Stimulated activated CD4-positive, alpha-beta T cell treated with anti-CD3 and anti-CD28 coated beads, Interleukin-15, amount 100 ng/mL, for 24 hours (primary cell): ENCODE measurements at regions not wholly inside any gene's neighbourhood (a gene's known extent, or its start where the extent isn't known, plus 50 kb on each side); places are given as distances from the start of the nearest gene placed in this dataset.

Source experiments
- DNase-seq: peaks from one replicate; pipeline ENCODE4 v3.0.0-alpha.2; 2020

DNA sequence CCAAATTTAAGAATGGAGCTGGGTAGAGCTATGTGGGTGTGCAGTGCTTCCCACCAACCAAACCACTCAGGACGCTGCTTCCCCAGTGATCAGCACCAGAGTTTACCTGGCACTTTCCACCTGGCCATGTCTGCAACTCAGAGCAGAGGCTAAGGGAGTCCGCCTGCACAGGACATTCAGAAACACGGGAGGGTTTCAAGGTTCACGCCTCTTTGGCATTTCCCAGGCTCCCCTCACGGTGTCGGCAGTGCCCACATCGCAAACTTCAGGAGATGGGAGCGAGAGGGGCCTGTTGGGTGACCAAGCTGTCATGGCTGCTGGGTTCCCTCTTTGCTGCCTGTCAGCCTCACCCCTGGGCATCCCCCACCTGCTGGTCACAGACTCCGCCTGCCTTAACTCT is 161.5 kb downstream of the NXNL2 start:
- DNase-seq, result no peak

DNA sequence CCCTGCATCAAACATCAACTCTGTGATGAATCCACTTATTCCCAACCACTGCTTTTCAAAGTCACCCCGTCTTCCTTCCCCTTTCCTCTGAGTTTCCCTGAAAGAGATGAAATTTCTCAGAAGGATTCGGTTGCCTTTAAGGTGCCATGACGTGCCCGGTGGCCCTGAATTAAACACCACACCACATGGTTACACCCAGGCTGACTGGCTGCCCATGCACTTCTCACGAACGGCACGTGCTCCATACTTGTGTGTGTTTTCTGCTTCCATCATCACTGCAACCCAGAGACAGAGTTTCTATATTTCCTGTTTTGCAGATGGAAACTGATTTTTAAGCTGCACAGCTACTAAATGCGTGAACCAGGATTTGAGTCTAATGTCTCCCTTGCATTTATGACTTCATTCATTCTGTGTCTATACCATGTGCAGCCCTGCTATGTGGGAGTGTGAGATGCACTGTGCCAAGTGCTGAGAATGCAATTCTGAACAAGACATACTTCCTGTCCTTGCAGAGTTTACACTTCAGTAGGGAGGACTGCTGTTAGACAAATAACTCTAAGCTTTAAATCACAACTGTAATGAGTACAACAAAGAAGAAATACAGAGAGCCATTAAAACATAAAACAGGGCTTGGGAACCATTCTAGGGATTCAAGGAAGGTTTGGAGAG is 162.9 kb downstream of the NXNL2 start:
- DNase-seq, result no peak

DNA sequence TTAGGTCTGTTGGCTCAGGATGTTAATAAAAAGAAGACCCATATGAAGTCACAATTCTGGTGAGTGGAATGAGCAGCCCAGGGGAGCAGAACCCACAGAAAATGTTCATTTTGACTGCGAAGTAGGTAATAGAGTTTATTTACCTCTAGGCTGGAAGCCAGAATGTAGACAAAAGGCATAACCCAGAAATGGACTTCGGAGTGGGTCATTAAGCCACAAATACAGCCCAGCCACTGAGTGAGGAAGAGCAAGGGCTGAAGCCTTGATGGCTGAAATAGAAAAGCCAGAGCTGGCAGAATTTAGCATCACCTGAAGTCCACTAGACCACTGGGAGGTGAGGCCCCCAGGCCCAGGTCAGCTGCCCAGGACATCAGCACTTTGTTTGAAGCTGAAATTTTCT is 168.0 kb downstream of the NXNL2 start:
- DNase-seq, result no peak

DNA sequence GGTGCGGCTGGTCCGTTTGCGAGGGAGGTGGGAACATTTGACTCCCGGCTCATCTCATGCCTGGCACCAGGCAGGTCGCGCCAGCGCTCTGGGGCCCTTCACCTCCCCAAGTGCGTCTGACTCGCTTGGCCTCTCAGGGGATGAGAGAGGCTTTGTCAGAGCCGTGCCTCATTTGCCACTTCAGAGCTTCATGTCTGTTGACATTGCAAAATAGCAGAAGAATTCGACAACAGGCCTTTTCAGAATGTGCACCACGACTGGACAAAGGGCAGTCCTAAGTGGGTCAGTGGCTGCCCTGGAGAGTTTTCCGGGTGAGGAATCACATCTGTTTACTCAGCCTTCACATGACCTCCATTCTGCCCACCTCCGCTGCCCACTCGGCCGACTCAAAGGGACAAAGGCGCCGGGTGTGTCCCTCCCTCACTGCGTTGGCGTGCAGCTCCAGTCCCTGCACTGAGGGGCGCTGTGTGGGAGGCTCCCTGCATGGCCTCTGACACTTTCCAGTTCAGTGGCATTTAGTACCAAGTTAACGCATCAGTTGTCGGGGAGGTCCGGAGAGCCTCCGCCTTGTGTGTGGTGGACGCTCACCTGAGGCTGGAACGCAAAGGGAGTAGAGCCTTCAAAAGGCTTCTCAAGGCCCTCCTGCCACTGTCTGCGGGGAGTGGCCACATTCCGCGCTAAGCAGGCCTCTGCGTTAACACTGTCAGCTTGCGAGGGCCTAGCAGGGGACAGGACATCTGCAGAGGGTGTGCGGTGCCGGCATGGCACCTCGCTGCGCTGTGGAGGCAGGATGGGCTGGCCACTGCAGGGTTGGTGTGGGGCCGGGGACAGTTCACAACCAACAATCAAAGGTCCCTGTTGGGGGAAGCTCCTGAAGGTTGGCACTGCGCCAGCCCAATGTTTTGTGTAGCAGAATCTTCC is 171.5 kb downstream of the NXNL2 start:
- no peak for DNase-seq

DNA sequence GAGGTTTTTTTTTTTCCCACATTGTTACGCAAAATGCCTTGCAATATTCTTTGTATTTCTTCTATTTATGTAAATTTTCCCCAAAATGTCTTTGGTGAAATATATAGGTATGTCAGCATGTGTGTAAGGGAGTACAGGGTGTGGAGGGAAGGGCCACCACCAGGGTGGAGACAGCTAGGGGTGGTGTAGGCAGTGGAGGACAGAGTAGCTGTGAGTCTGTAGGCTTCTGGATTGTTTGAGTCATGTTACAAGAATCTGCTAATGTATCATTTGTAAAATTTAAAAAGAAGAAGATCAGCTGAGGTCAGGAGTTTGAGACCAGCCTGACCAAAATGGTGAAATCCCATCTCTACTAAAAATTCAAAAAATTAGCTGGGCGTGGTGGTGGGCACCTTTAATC is 175.5 kb downstream of the NXNL2 start:
- DNase-seq, result no peak

DNA sequence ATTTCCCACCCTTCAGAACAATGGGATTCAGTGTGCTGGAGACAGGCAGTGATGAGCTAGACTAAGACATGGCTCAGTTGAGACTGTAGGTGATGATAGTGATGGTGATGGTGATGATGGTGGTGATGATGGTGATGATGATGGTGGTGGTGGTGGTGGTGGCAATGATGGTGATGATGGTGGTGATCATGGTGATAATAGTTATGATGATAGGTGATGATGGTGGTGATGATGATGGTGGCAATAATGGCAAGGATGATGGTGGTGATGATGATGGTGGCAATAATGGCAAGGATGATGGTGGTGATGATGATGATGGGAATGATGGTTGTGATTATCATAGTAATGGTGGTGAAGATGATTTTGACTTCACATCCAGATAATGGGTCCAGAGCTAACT is 176.7 kb downstream of the NXNL2 start:
- DNase-seq, result no peak

DNA sequence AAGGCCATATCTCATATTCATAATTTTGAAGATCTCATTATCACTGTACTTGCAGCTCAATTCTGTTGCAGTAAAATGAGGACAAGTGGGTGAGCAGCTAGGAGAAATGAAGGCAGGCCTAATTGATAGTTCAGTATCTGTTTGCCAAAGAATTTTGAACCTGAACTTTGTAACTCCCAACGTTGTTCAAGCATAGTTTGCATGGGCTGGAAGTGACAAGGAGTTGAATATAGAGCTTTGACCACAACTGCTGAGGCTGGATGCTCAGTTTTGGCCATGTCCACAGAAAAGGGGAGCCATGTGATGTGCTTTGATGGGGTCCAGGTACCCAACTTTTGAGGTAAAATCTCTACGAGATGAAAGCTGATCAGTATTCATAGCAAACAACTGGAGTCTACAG is 177.5 kb downstream of the NXNL2 start:
- no peak for DNase-seq

DNA sequence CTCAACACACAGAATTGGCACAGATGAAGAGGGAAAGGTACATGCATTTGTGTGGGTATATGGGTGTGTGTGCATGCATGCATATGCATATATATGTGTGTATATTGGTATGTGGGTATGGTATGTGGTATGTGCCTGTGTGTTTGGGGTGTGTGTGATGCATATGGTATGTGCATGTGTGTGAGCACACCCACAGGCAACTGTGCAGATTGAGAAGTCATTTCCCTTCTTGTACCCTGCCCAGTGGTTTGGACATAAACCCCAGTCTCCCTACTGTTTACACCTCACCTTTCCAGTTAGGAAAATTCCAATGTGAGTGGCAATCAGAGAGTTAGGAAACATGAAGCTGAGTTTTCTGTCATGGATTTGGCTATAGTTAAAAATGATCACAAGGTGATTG is 178.0 kb downstream of the NXNL2 start:
- no peak for DNase-seq

DNA sequence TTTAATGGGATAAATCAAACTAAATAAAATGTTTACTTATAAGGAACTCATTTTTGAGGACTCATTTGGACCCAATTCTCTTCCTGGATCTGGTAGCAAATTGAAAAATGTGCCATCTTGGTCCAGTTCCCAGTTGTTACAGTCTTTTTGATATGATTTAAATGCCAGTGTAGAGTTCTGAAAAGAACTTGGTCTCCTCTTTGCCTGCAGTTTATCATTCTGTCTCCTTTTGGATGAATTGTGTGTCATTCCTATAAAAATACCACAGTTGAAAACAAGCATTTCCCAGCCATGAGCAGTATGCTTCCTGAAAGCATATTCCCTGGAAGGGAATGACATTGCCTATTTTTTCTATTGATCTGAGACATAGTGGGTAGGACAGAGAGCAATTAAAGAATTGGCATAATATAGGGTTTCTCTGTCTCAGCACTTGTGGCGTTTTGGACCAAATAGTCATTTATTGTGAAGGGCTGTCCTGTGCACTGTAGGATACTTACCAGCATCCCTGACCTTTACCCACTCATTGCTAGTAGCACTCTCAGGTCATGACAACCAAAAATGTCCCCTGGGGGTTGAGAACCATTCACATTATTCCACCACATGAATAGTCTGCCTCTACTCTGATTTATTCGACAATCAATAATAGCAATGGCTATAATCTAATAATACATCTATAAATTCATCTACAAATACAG is 181.8 kb downstream of the NXNL2 start:
- DNase-seq, result no peak

DNA sequence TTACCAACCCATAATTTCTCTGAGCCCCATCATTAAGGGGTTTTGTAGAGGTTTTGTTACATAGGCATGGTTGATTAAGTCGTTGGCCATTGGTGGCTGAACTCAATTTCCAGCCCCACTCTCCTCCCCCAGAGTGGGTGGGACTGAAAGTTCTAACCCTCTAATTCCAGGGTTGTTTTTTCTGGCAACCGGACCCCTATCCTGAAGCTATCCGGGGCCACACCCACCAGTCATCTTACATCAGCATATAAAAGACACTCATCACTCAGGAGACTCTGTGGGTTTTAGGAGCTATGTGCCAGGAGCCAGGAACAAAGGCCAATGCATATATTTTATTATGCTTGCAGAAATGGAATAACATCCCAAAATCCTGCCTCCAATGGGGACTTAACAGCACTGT is 186.0 kb downstream of the NXNL2 start:
- no peak for DNase-seq

DNA sequence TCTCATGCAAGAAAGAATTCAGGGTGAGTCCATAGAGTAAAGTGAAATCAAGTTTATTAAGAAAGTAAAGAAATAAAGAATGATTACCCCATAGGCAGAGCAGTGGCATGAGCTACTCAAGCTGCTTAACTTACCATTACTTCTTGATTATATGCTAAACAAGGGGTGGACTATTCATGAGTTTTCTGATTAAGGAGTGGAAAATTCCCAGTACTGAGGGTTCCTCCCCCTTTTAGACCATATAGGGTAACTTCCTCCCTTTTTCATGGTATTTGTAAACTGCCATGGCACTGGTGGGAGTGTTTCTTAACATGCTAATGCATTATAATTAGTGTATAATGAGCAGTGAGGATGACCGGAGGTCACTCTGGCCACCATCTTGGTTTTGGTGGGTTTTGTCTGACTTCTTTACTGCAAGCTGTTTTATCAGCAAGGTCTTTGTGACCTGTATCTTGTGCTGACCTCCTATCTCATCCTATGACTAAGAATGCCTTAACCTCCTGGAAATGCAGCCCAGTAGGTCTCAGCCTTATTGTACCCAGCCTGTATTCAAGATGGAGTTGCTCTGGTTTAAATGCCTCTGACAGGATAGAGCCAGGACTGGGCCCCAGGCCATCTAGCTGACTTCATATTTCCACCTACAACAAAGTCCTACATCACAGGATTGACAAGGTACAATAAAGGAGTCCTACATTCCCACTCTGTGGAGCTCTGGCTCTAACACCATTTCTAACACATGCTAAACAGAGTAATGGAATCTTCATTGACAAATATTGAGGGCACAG is 186.7 kb downstream of the NXNL2 start:
- no peak for DNase-seq

DNA sequence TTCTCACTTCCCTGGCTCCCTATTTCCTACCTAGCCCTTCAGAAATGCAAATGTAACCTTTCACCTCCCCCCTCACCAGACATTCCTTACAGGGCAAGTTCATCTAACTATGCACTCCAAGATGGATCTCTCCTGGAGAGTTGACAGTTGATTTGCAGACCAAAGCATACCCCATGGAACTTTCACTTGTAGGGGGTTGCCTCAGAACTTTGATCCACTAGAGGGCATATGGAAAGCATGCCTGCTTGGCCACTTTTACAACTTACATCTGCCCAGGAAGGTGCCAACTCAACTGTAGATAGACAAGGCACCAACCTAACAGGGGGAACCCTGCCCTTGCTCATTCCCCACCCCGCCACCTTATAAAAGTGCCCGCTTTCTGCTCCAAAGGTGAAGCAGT is 187.8 kb downstream of the NXNL2 start:
- DNase-seq, result no peak

DNA sequence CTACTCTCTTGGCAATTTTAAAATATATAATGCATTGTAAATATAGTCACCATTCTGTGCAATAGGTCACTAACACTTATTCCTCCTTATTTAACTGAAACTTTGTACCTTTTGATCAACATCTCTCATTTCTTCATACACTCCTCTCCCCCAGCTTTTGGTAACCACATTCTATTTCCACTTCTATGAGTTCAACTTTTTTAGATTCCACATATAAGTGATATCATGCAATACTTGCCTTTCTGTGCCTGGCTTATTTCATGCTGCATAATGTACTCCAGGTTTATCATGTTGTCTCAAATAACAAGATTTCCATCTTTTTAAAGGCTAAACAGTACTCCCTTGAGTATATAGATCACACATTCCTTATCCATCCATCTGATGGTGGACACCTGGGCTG is 188.8 kb downstream of the NXNL2 start:
- no peak for DNase-seq

DNA sequence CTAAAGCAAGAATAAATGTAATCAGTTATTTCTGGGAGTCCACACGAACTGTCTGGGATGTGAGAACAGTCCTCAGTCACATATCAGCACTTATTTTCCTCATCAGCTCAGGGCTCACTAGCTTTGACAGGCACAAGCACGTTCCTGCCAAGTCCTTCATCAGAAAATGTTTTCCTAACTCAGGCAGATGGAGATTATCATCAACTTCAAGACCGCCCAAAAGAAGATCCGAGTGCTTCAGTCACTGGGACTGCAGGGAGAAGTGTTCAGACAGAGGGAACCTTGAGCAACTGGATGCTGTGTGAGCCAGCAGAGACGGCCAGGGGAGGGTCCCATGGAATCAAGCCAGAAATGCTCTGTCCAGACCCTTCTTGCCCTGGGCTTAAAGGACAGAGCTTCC is 189.4 kb downstream of the NXNL2 start:
- no peak for DNase-seq

DNA sequence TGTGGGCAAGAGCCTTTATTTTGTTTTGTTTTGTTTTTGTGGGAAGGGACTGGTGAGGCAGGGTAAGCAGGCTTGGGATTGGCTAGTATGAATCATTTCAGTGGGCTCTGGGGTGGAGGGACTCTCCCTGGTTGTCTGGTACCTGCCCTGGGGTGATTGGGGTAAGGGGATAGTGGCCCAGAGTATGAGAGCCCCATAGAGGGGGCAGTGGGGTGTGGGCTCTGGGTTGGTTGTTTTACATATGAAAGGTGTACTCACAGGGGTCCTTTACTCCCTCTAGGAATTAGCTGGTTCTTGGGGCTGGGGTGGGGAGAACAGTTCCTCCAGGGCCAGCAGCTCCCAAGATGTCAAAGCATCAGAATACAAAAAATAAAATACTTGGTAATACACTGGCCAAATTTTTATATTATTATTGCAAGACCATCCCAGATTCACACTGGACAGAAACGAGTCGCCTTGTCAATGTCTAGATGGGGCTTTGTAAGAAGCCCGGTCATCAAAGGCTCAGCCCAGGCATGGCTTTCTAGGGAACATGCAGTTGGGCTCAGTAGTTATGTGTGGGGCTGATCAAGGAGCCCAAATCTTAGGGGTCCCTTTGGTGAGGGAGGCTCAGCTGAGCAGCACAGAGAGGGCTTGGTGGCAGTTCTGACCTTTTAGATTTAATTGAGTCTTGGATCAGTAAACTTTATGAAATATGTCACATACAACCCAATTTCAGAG is 190.5 kb downstream of the NXNL2 start:
- no peak for DNase-seq

DNA sequence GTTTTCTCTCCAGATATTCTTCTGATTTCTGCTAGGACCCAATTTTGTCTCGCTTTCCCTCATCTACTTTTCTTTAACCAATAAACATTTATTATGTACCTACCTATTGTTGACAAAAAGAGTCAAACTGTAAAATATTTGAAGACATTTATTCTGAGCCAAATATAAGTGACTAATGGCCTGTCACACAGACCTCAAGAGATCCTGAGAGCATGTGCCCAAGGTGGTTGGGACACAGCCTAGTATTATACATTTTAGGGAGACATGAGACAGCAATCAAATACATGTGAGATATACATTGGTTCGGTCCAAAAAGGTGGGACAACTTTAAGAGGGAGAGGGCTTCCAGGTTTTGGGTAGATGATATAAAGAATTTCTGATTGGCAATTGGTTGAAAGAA is 191.8 kb downstream of the NXNL2 start:
- DNase-seq, result no peak

DNA sequence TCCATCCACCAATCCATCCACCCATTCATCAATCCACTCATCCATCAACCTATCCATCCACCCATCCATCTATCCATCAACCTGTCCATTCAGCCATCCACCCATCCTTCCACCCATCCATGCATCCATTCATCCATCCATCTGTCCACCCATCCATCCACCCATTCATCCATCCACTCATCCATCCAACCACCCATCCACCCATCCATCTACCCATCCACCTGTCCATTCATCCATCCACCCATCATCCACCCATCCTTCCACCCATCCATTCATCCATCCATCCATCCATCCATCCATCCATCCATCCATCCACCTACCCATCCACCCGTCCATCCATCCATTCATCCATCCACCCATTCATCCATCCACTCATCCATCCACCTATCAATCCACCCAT is 195.8 kb downstream of the NXNL2 start:
- DNase-seq, result no peak

DNA sequence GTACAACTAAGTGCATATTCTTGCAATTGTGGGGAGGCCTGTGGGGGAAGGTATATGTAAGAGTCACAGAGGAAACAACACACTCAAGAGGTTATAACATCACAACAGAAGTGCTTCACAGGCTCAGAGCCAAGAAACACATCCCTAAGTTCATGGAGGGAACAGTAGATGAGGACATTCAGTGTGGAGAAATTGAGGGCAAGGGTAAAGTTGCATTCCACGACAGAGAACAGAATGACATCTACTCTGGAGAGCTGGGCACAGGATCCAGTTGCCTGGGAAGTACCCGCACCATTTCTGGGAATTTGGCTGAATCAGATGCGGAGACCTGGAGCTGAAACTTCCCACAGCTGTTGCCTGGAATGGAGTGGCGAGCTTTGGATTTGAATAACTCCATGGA is 197.2 kb downstream of the NXNL2 start:
- no peak for DNase-seq

DNA sequence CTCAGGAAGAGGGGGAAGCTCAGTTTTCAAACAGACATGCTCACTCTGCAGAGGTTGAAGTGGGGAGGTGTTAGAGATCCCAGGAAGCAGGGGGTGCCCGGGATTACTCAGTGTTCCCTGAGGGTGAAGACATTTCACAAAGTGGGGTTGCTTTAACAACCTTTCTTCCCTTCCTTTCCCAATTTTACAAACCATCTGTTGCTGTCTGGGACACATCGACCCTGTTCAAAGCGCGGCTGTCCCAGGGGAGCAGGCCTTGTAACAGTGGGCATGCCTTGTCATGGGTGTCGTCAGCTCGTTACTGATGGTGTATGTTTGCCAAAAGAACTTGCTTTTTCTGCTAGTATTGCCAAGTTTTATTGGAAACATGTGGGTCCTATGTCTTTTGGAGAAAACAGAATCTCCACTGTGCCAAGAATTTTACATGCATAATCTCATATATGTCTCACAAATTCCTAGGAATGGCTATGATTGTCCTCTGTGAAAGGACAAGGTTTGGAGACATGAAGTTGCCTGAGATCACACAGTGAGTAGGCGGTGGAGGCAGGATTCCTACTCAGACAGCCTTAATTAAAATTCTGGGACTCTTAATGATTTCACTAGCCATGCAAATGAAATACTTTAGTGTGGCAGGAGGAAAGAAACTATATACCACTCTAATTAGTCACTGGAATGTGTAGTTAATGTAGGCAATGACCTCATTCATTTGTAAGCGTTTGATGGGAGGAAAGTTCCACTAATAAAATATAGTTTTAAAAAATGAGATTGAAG is 198.9 kb downstream of the NXNL2 start:
- DNase-seq, result no peak

DNA sequence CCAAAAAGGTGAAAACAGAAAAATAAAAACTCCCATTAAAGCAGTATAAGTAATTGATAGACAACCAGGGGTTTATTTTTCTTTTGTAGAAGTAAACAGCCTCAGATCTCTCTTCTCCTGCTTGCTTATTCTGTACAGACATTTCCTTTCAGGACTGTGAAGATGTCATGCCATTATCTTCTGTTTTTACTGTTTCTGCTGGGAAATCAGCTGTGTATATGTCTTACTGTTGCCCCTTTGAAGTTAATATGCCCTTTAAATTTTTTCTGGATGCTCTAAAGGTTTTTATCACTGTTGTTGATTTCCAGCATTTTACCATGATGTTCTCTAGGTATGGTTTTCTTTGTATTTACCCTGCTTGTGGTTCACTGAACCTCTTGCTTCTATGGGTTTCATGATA is 199.5 kb downstream of the NXNL2 start:
- DNase-seq, result no peak

DNA sequence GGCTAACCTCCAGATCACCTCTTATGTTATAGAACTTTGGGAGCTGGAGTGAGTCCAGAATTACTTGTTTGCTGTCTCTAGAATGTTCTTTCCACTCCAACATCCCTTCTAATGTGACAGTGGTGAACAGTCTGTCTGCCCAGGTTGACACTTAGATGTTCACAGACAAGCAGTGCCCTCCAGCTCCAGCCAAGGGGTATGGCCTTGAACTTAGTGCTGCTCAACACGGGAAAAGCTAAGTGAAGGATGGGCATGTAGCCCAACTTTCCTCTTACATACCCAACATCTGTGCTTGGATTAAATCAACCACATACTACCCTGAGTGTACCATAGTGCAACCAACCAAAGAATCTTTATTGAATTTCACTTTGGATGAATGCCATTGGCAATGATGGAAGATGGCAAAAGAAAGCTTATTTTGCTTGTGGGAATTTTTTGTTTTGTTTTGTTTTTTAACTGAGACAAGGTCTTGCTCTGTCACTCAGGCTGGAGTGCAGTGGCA is 201.2 kb downstream of the NXNL2 start:
- DNase-seq, result no peak
